HG03460 (cell line): ENCODE measurements at regions not wholly inside any gene's neighbourhood (a gene's known extent, or its start where the extent isn't known, plus 50 kb on each side); places are given as distances from the start of the nearest gene placed in this dataset.
"Not testable (repeated sequence)": the region's sequence is repeated elsewhere in the genome, so short reads cannot be mapped to it uniquely, and the experiment has no call there.

Experiments
- ATAC-seq: cut with Tn5 transposase; IDR thresholded peaks from one replicate; pipeline ENCODE4 v1.9.1; 2021; ENCODE audit not compliant: unreplicated experiment

- ATAC-seq: no peak
These were observed 50.1 kb downstream of the GCNT4 start for GRCh38 chr5:75002271-75002670.

GRCh38 chr5:74995926-74996325, 56.4 kb downstream of the GCNT4 start:
- ATAC-seq: no peak

GRCh38 chr5:74994826-74995225, 57.5 kb downstream of the GCNT4 start:
- ATAC-seq: no peak

GRCh38 chr5:74993743-74994142, 58.6 kb downstream of the GCNT4 start:
- ATAC-seq: no peak

GRCh38 chr5:74992791-74993190, 59.6 kb downstream of the GCNT4 start:
- ATAC-seq: no peak

- no peak for ATAC-seq
These were observed 60.8 kb downstream of the GCNT4 start for GRCh38 chr5:74991522-74991921.

GRCh38 chr5:74990194-74990593, 62.2 kb downstream of the GCNT4 start:
- ATAC-seq: no peak

- ATAC-seq: no peak
These were observed 63.9 kb downstream of the GCNT4 start for GRCh38 chr5:74988273-74988983.

GRCh38 chr5:74978345-74978744, 74.0 kb downstream of the GCNT4 start:
- ATAC-seq: no peak

GRCh38 chr5:74977471-74977870, 74.9 kb downstream of the GCNT4 start:
- ATAC-seq: no peak

GRCh38 chr5:74976651-74977050, 75.7 kb downstream of the GCNT4 start:
- no peak for ATAC-seq

- no peak for ATAC-seq
These were observed 76.8 kb downstream of the GCNT4 start for GRCh38 chr5:74975582-74975981.

GRCh38 chr5:74974451-74975091, 77.8 kb downstream of the GCNT4 start:
- no peak for ATAC-seq

- no peak for ATAC-seq
These were observed 78.7 kb downstream of the GCNT4 start for GRCh38 chr5:74973694-74974093.

GRCh38 chr5:74971947-74972460, 80.4 kb downstream of the GCNT4 start:
- no peak for ATAC-seq

- ATAC-seq: not testable (repeated sequence)
These were observed 81.5 kb downstream of the GCNT4 start for GRCh38 chr5:74970891-74971290.

- ATAC-seq: no peak
These were observed 82.6 kb downstream of the GCNT4 start for GRCh38 chr5:74969726-74970125.

- ATAC-seq: no peak
These were observed 86.0 kb downstream of the GCNT4 start for GRCh38 chr5:74966141-74967026.

GRCh38 chr5:74963407-74963806, 89.0 kb downstream of the GCNT4 start:
- no peak for ATAC-seq

- no peak for ATAC-seq
These were observed 91.7 kb upstream of the FAM169A start for GRCh38 chr5:74957906-74958305.

- ATAC-seq: no peak
These were observed 91.0 kb upstream of the FAM169A start for GRCh38 chr5:74957029-74957784.
